Liver (tissue), 8 donors: ENCODE measurements at regions not wholly inside any gene's neighbourhood (a gene's known extent, or its start where the extent isn't known, plus 50 kb on each side); places are given as distances from the start of the nearest gene placed in this dataset.

Experiments used
- DNase-seq: peaks from one replicate; pipeline ENCODE4 v3.0.0-alpha.2; 2017; ENCODE audit warnings: low spot score
- H3K27ac ChIP-seq, 2 donors: one replicate each; pipeline ENCODE4 v1.7.0; 2013; ENCODE audit warnings: inconsistent platforms in 2 of 2, low read length in 2 of 2, control low read depth in 1 of 2, low read depth in 1 of 2, mild to moderate bottlenecking in 1 of 2
- H3K27me3 ChIP-seq, 4 donors: one replicate each; pipeline versions ENCODE4 v1.6.1 to v1.7.0; 2013; ENCODE audit warnings: low read length in 3 of 4, inconsistent platforms in 1 of 4, mild to moderate bottlenecking in 1 of 4, moderate library complexity in 1 of 4; ENCODE audit not compliant: control insufficient read depth in 4 of 4, insufficient read depth in 4 of 4
- H3K36me3 ChIP-seq, 4 donors: one replicate each; pipeline versions ENCODE4 v1.6.1 to v1.7.0; 2013; ENCODE audit warnings: low read length in 3 of 4, mild to moderate bottlenecking in 3 of 4, low read depth in 1 of 4, moderate library complexity in 1 of 4; ENCODE audit not compliant: control insufficient read depth in 4 of 4, insufficient read depth in 3 of 4
- H3K4me1 ChIP-seq, 4 donors: one replicate each; pipeline versions ENCODE4 v1.6.1 to v1.7.0; 2013; ENCODE audit warnings: low read length in 3 of 4, mild to moderate bottlenecking in 3 of 4, moderate library complexity in 1 of 4; ENCODE audit not compliant: control insufficient read depth in 4 of 4, insufficient read depth in 4 of 4
- H3K4me3 ChIP-seq, 3 donors: one replicate each; pipeline versions ENCODE4 v1.6.1 to v1.7.0; 2013; ENCODE audit warnings: low read length in 3 of 3, control low read depth in 1 of 3, low read depth in 1 of 3, mild to moderate bottlenecking in 1 of 3
- H3K9ac ChIP-seq, 2 donors: one replicate each; pipeline ENCODE4 v1.7.0; 2013; ENCODE audit warnings: low read length in 2 of 2, mild to moderate bottlenecking in 2 of 2, moderate library complexity in 2 of 2, control low read depth in 1 of 2, low read depth in 1 of 2
- H3K9me3 ChIP-seq, 4 donors: one replicate each; pipeline versions ENCODE4 v1.6.1 to v1.7.0; 2013; ENCODE audit warnings: low read length in 3 of 4; ENCODE audit not compliant: control insufficient read depth in 4 of 4
- ATF3 ChIP-seq: IDR thresholded peaks from 2 replicates; pipeline ENCODE4 v1.6.1; 2016; ENCODE audit warnings: antibody characterized with exemption
- CTCF ChIP-seq: fragments of 150-350 bp; IDR thresholded peaks from 2 replicates; pipeline ENCODE4 v1.5.1; 2017; ENCODE audit warnings: improper control_type of control experiment, low read depth, low read length; ENCODE audit not compliant: missing input control
- EGR1 ChIP-seq, 2 donors: IDR thresholded peaks; 2 replicates each; pipeline ENCODE4 v1.6.1; 2016 to 2018; ENCODE audit warnings: antibody characterized with exemption in 2 of 2, low read depth in 2 of 2
- FOXA1 ChIP-seq: IDR thresholded peaks from 2 replicates; pipeline ENCODE4 v1.6.1; 2016; ENCODE audit warnings: antibody characterized with exemption
- FOXA2 ChIP-seq: IDR thresholded peaks from 2 replicates; pipeline ENCODE4 v1.6.1; 2016; ENCODE audit warnings: antibody characterized with exemption
- GABPA ChIP-seq, 2 donors: IDR thresholded peaks in 1 of 2; conservative IDR thresholded peaks in 1 of 2; 2 replicates each; pipeline ENCODE4 v1.6.1; 2016; ENCODE audit warnings: antibody characterized with exemption in 2 of 2, mild to moderate bottlenecking in 1 of 2, moderate library complexity in 1 of 2
- HNF4A ChIP-seq, 2 donors: conservative IDR thresholded peaks; 2 replicates each; pipeline ENCODE4 v1.6.1; 2016; ENCODE audit warnings: antibody characterized with exemption in 2 of 2, mild to moderate bottlenecking in 2 of 2
- JUND ChIP-seq, 2 donors: IDR thresholded peaks; 2 replicates each; pipeline ENCODE4 v1.6.1; 2016; ENCODE audit warnings: antibody characterized with exemption in 2 of 2
- NR2F2 ChIP-seq: IDR thresholded peaks from 2 replicates; pipeline ENCODE4 v1.6.1; 2016; ENCODE audit warnings: antibody characterized with exemption
- RAD21 ChIP-seq, 2 donors: IDR thresholded peaks; 2 replicates each; pipeline ENCODE4 v1.6.1; 2016; ENCODE audit warnings: antibody characterized with exemption in 2 of 2, mild to moderate bottlenecking in 2 of 2
- RXRA ChIP-seq, 2 donors: IDR thresholded peaks; 2 replicates each; pipeline ENCODE4 v1.6.1; 2017 to 2018; ENCODE audit warnings: antibody characterized with exemption in 2 of 2, mild to moderate bottlenecking in 1 of 2
- SP1 ChIP-seq: IDR thresholded peaks from 2 replicates; pipeline ENCODE4 v1.6.1; 2018; ENCODE audit warnings: antibody characterized with exemption, mild to moderate bottlenecking
- TAF1 ChIP-seq: conservative IDR thresholded peaks from 2 replicates; pipeline ENCODE4 v1.6.1; 2016; ENCODE audit warnings: antibody characterized with exemption, mild to moderate bottlenecking
- YY1 ChIP-seq: IDR thresholded peaks from 2 replicates; pipeline ENCODE4 v1.6.1; 2016; ENCODE audit warnings: antibody characterized with exemption, mild to moderate bottlenecking
- ZBTB33 ChIP-seq: IDR thresholded peaks from 2 replicates; pipeline ENCODE4 v1.6.1; 2016; ENCODE audit warnings: antibody characterized with exemption
- WGBS: extraction: QIAGEN DNeasy Blood & Tissue Kit; methylation state at CpG from one replicate; pipeline ENCODE4 v1.1.7; 2013; 5-methylcytosine and 5-hydroxymethylcytosine counted together
- TF ChIP-seq, protein P1 (sequence below): IDR thresholded peaks from 2 replicates; pipeline ENCODE4 v1.6.1; 2016; ENCODE audit warnings: antibody characterized with exemption
- TF ChIP-seq, protein P2 (sequence below): IDR thresholded peaks from 2 replicates; pipeline ENCODE4 v1.6.1; 2016; ENCODE audit warnings: antibody characterized with exemption, mild to moderate bottlenecking
- donor health status: healthy.
- donor health status: healthy.
- donor health status: healthy.
- donor health status: healthy.
- donor health status: healthy.

GRCh38 chr1:157360023-157360390 is 192.3 kb downstream of the FCRL5 start:
- DNase-seq = no peak
- Histone ChIP-seq H3K27ac (no peak overlapping the region), H3K9ac (no peak overlapping the region), H3K4me1 (no peaks in the 10 kb centered on the region), H3K9me3 (no peaks in the 10 kb centered on the region), H3K4me3 (no peak overlapping the region), H3K27me3 (no peaks in the 10 kb centered on the region), H3K36me3 (no peaks in the 10 kb centered on the region)
- TF ChIP-seq RXRA (IDR thresholded peaks at IDR 0.05) (no peak), CTCF (no peak), ATF3 (no peak), SP1 (no peak), JUND (IDR thresholded peaks at IDR 0.05) (no peak), GABPA (IDR thresholded peaks at IDR 0.05 in 1 of 2, conservative IDR thresholded peaks at IDR 0.05 in 1 of 2) (no peak)

GRCh38 chr1:157359314-157360022 is 192.8 kb downstream of the FCRL5 start:
- Histone ChIP-seq H3K36me3 (no peaks in the 10 kb centered on the region), H3K4me3 (no peak overlapping the region), H3K27me3 (no peaks in the 10 kb centered on the region), H3K9ac (no peak overlapping the region), H3K9me3 (no peaks in the 10 kb centered on the region), H3K27ac (no peak overlapping the region), H3K4me1 (no peaks in the 10 kb centered on the region)
- WGBS = 86% methylated on average over 4 of the region's 4 CpGs
- DNase-seq = no peak
- no peak for TF ChIP-seq YY1
- TF ChIP-seq, protein P1, sequence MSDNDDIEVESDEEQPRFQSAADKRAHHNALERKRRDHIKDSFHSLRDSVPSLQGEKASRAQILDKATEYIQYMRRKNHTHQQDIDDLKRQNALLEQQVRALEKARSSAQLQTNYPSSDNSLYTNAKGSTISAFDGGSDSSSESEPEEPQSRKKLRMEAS = no peak
- TF ChIP-seq EGR1 (IDR thresholded peaks at IDR 0.05; ENCODE audit: low read depth in 2 of 2) = no peak
- no peak for TF ChIP-seq ZBTB33
- no peak for TF ChIP-seq TAF1
- no peak for TF ChIP-seq RXRA (IDR thresholded peaks at IDR 0.05)
- no peak for TF ChIP-seq NR2F2
- no peak for TF ChIP-seq HNF4A (conservative IDR thresholded peaks at IDR 0.05)
- no peak for TF ChIP-seq FOXA1
- TF ChIP-seq GABPA (IDR thresholded peaks at IDR 0.05 in 1 of 2, conservative IDR thresholded peaks at IDR 0.05 in 1 of 2) = no peak
- TF ChIP-seq, protein P2, sequence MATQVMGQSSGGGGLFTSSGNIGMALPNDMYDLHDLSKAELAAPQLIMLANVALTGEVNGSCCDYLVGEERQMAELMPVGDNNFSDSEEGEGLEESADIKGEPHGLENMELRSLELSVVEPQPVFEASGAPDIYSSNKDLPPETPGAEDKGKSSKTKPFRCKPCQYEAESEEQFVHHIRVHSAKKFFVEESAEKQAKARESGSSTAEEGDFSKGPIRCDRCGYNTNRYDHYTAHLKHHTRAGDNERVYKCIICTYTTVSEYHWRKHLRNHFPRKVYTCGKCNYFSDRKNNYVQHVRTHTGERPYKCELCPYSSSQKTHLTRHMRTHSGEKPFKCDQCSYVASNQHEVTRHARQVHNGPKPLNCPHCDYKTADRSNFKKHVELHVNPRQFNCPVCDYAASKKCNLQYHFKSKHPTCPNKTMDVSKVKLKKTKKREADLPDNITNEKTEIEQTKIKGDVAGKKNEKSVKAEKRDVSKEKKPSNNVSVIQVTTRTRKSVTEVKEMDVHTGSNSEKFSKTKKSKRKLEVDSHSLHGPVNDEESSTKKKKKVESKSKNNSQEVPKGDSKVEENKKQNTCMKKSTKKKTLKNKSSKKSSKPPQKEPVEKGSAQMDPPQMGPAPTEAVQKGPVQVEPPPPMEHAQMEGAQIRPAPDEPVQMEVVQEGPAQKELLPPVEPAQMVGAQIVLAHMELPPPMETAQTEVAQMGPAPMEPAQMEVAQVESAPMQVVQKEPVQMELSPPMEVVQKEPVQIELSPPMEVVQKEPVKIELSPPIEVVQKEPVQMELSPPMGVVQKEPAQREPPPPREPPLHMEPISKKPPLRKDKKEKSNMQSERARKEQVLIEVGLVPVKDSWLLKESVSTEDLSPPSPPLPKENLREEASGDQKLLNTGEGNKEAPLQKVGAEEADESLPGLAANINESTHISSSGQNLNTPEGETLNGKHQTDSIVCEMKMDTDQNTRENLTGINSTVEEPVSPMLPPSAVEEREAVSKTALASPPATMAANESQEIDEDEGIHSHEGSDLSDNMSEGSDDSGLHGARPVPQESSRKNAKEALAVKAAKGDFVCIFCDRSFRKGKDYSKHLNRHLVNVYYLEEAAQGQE = no peak
- TF ChIP-seq SP1 = no peak
- TF ChIP-seq RAD21 (IDR thresholded peaks at IDR 0.05) = no peak
- no peak for TF ChIP-seq ATF3
- no peak for TF ChIP-seq FOXA2
